HG03045 (cell line): ENCODE measurements at regions not wholly inside any gene's neighbourhood (a gene's known extent, or its start where the extent isn't known, plus 50 kb on each side); places are given as distances from the start of the nearest gene placed in this dataset.

Experiments
- ATAC-seq: cut with Tn5 transposase; IDR thresholded peaks from one replicate; pipeline ENCODE4 v1.9.1; 2021; ENCODE audit warnings: mild to moderate bottlenecking, moderate library complexity; ENCODE audit not compliant: unreplicated experiment

- no peak for ATAC-seq
Measured at GRCh38 chr11:38315151-38315550, 1717.1 kb upstream of the RAG2 start.

- ATAC-seq: no peak
Measured at GRCh38 chr11:38307455-38307854, 1709.4 kb upstream of the RAG2 start.

- no peak for ATAC-seq
Measured at GRCh38 chr11:38305682-38306081, 1707.6 kb upstream of the RAG2 start.

- ATAC-seq: no peak
Measured at GRCh38 chr11:38304926-38305325, 1706.9 kb upstream of the RAG2 start.

- ATAC-seq: no peak
Measured at GRCh38 chr11:38302564-38302963, 1704.5 kb upstream of the RAG2 start.

GRCh38 chr11:38300570-38300969 lies 1702.5 kb upstream of the RAG2 start:
- ATAC-seq: no peak

GRCh38 chr11:38296211-38296776 lies 1698.3 kb upstream of the RAG2 start:
- no peak for ATAC-seq

GRCh38 chr11:38282718-38283117 lies 1684.7 kb upstream of the RAG2 start:
- no peak for ATAC-seq

GRCh38 chr11:38278457-38279141 lies 1680.6 kb upstream of the RAG2 start:
- no peak for ATAC-seq

GRCh38 chr11:38274031-38274430 lies 1676.0 kb upstream of the RAG2 start:
- ATAC-seq: no peak

GRCh38 chr11:38272376-38272775 lies 1674.3 kb upstream of the RAG2 start:
- no peak for ATAC-seq

- no peak for ATAC-seq
Measured at GRCh38 chr11:38266691-38267090, 1668.7 kb upstream of the RAG2 start.

- ATAC-seq: no peak
Measured at GRCh38 chr11:38256436-38256835, 1658.4 kb upstream of the RAG2 start.

GRCh38 chr11:38254913-38255312 lies 1656.9 kb upstream of the RAG2 start:
- ATAC-seq: no peak

- no peak for ATAC-seq
Measured at GRCh38 chr11:38252620-38253019, 1654.6 kb upstream of the RAG2 start.

- ATAC-seq: no peak
Measured at GRCh38 chr11:38246451-38246850, 1648.4 kb upstream of the RAG2 start.

GRCh38 chr11:38226684-38227083 lies 1628.6 kb upstream of the RAG2 start:
- no peak for ATAC-seq

- ATAC-seq: no peak
Measured at GRCh38 chr11:38221295-38221694, 1623.3 kb upstream of the RAG2 start.

- no peak for ATAC-seq
Measured at GRCh38 chr11:38219636-38220035, 1621.6 kb upstream of the RAG2 start.

GRCh38 chr11:38208951-38209350 lies 1610.9 kb upstream of the RAG2 start:
- ATAC-seq: no peak

- no peak for ATAC-seq
Measured at GRCh38 chr11:38206663-38207062, 1608.6 kb upstream of the RAG2 start.

GRCh38 chr11:38191101-38191500 lies 1593.1 kb upstream of the RAG2 start:
- no peak for ATAC-seq
